DMS53 (cell line): ENCODE measurements at regions not wholly inside any gene's neighbourhood (a gene's known extent, or its start where the extent isn't known, plus 50 kb on each side); places are given as distances from the start of the nearest gene placed in this dataset.

Source experiments
- DNase-seq: peaks from one replicate; lab custom pipeline; 2025; lab: John Stamatoyannopoulos, UW

- no peak for DNase-seq
Measured at GRCh38 chr6:80728830-80729229, 622.4 kb downstream of the BCKDHB start.

- DNase-seq = no peak
Measured at GRCh38 chr6:80728101-80728750, 621.8 kb downstream of the BCKDHB start.

GRCh38 chr6:80725156-80725930, 618.9 kb downstream of the BCKDHB start:
- peak; percentile 4 for DNase-seq

- DNase-seq = no peak
Measured at GRCh38 chr6:80720824-80721223, 614.4 kb downstream of the BCKDHB start.

- no peak for DNase-seq
Measured at GRCh38 chr6:80714513-80714912, 608.0 kb downstream of the BCKDHB start.

- DNase-seq = no peak
Measured at GRCh38 chr6:80698459-80698858, 592.0 kb downstream of the BCKDHB start.

GRCh38 chr6:80696268-80696667, 589.8 kb downstream of the BCKDHB start:
- DNase-seq = peak; percentile 1

GRCh38 chr6:80690551-80691131, 584.2 kb downstream of the BCKDHB start:
- DNase-seq = no peak

- DNase-seq = no peak
Measured at GRCh38 chr6:80689716-80690395, 583.4 kb downstream of the BCKDHB start.

GRCh38 chr6:80679992-80680391, 573.5 kb downstream of the BCKDHB start:
- DNase-seq = no peak

GRCh38 chr6:80676386-80676785, 569.9 kb downstream of the BCKDHB start:
- peak; percentile 14 for DNase-seq

GRCh38 chr6:80674669-80675068, 568.2 kb downstream of the BCKDHB start:
- peak; percentile 4 for DNase-seq

GRCh38 chr6:80673367-80673766, 566.9 kb downstream of the BCKDHB start:
- no peak for DNase-seq

GRCh38 chr6:80667006-80667405, 560.5 kb downstream of the BCKDHB start:
- DNase-seq = no peak

GRCh38 chr6:80658926-80659325, 552.5 kb downstream of the BCKDHB start:
- DNase-seq = no peak

GRCh38 chr6:80647156-80647555, 540.7 kb downstream of the BCKDHB start:
- no peak for DNase-seq

- no peak for DNase-seq
Measured at GRCh38 chr6:80643881-80644280, 537.4 kb downstream of the BCKDHB start.

GRCh38 chr6:80642452-80642851, 536.0 kb downstream of the BCKDHB start:
- no peak for DNase-seq

- no peak for DNase-seq
Measured at GRCh38 chr6:80641591-80641990, 535.1 kb downstream of the BCKDHB start.

- DNase-seq = no peak
Measured at GRCh38 chr6:80640176-80640575, 533.7 kb downstream of the BCKDHB start.

GRCh38 chr6:80639181-80639629, 532.7 kb downstream of the BCKDHB start:
- DNase-seq = no peak

- peak; percentile 96 for DNase-seq
Measured at GRCh38 chr6:80638213-80639055, 532.0 kb downstream of the BCKDHB start.
